ENCODE measurements at regions not wholly inside any gene's neighbourhood (a gene's known extent, or its start where the extent isn't known, plus 50 kb on each side); places are given as distances from the start of the nearest gene placed in this dataset.

DNA sequence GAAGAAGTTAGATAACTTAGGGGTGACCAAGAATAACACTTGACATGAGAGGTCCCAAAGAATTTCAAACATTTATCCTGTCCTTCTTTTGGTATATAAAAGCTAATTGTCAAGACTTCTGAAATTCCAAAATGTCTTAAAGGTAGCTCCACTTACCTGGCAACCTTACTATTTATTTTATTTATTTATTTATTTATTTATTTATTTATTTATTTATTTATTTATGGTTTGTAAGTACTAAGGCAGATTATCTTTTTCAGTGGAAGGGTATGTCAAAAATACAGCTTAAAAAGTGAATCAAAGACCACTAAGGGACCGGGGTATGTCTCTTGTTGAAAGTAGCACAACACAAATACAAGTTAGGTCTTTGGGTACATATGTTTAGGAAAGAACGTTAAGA lies 620.8 kb upstream of the B3GALT2 start:
- Histone ChIP-seq H3K27me3 (ENCODE audit: control insufficient read depth, insufficient read depth, low read length) (no peaks in the 10 kb centered on the region), H3K4me3 (ENCODE audit: low read length in 3 of 3) (no peak overlapping the region), H3K9me3 (ENCODE audit: control insufficient read depth in 2 of 3, insufficient read depth in 1 of 3, low read length in 3 of 3) (no peaks in the 10 kb centered on the region), H3K4me1 (ENCODE audit: control insufficient read depth in 2 of 3, insufficient read depth in 2 of 3, low read depth in 1 of 3, low read length in 3 of 3) (no peaks in the 10 kb centered on the region), H3K9ac (ENCODE audit: low read length in 3 of 3) (no peak overlapping the region), H3K27ac (ENCODE audit: low read depth in 2 of 2, low read length in 2 of 2) (no peak overlapping the region), H3K36me3 (ENCODE audit: control insufficient read depth in 2 of 3, insufficient read depth in 3 of 3, low read length in 3 of 3) (no peaks in the 10 kb centered on the region)
- DNase-seq (no peak), FAIRE-seq (no peak)
- intact Hi-C loops (cut with DNase I): no loop called here
- TF ChIP-seq, protein P1, sequence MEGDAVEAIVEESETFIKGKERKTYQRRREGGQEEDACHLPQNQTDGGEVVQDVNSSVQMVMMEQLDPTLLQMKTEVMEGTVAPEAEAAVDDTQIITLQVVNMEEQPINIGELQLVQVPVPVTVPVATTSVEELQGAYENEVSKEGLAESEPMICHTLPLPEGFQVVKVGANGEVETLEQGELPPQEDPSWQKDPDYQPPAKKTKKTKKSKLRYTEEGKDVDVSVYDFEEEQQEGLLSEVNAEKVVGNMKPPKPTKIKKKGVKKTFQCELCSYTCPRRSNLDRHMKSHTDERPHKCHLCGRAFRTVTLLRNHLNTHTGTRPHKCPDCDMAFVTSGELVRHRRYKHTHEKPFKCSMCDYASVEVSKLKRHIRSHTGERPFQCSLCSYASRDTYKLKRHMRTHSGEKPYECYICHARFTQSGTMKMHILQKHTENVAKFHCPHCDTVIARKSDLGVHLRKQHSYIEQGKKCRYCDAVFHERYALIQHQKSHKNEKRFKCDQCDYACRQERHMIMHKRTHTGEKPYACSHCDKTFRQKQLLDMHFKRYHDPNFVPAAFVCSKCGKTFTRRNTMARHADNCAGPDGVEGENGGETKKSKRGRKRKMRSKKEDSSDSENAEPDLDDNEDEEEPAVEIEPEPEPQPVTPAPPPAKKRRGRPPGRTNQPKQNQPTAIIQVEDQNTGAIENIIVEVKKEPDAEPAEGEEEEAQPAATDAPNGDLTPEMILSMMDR (IDR thresholded peaks at IDR 0.05; ENCODE audit: borderline replicate concordance, extremely low read depth, insufficient read depth): no peak

DNA sequence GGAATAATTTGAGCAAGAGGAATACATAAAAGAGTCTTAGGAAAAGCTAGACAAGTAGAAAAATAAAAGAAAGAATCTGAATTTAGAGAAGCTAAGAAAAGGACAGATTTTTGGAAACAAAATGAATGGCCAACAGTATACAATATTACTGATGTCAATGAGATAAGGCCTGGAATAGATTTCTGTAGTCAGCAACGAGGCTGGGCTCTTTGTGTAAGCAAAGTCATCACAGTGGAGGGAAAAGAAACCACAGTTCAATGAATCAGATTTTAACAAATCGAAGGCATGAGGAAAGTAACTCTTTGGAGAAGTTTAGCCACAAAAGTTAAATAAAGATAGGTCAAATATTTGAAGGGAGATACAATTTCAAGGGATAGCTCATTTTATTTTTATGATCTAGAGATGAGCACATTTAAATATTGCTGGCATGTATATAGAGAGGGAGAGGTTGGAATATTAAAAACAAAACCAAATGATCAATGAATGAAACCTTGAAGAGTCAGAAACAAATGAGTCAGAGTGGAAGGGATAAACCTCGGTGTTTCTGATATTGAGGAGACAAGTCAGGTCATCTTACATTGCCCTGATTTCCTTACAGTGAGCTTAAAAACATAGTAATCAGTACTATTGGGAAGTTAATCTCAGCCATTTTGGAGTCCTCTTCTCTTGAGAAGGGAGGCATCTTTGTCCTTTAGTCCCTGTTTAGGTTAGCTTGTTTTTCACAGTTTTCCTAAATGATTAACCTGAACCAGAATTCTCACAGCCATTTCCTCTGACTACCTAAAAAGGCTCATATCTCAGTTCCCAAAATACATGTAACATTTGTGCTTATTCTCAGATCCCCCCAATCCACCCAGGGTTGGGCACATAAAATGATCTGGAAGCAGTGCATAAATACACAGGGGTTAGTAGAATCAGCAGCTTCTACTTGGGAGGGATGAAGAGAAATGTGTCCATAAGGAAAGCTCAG lies 620.0 kb upstream of the B3GALT2 start:
- TF ChIP-seq, protein P1 (IDR thresholded peaks at IDR 0.05; ENCODE audit: borderline replicate concordance, extremely low read depth, insufficient read depth): no peak
- Histone ChIP-seq H3K27ac (ENCODE audit: low read depth in 2 of 2, low read length in 2 of 2) (no peak overlapping the region), H3K9me3 (ENCODE audit: control insufficient read depth in 2 of 3, insufficient read depth in 1 of 3, low read length in 3 of 3) (no peaks in the 10 kb centered on the region), H3K36me3 (ENCODE audit: control insufficient read depth in 2 of 3, insufficient read depth in 3 of 3, low read length in 3 of 3) (no peaks in the 10 kb centered on the region), H3K9ac (ENCODE audit: low read length in 3 of 3) (no peak overlapping the region), H3K27me3 (ENCODE audit: control insufficient read depth, insufficient read depth, low read length) (no peaks in the 10 kb centered on the region), H3K4me3 (ENCODE audit: low read length in 3 of 3) (no peak overlapping the region), H3K4me1 (ENCODE audit: control insufficient read depth in 2 of 3, insufficient read depth in 2 of 3, low read depth in 1 of 3, low read length in 3 of 3) (no peaks in the 10 kb centered on the region)
- no peak for FAIRE-seq
- intact Hi-C loops (cut with DNase I): no loop called here
- no peak for DNase-seq

DNA sequence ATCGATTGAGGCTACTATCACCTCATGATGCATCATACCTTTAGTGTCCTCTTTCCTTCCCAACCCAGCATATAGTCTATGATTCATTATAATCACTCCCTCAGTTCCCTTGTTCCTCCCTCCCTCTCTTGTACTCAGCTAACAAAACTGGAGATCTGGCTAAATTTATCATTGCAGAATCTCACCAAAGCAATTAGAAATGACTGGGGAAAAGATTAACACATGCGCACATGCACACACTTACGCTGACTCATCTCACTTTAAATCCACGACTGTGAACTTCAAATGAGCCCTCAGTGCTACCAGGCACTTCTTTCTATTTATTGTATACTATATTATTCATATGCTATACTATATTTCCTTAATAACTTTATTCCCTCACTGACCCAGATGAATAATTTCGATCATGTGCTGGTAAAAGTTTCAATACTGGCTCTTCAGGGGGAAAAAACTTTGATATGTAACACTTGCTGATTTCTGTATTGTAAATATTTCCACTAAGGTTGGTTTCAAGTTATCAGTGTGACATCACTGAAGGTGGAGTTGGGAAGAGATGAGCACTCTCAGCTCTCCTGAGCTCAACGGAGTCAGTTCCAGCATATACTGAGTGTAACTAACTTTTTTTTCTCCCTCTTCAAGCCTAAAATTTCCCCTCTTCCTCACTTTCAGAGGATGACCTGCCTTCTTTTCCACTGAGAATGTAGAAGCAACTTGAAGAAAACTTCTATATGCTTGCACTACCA lies 613.7 kb upstream of the B3GALT2 start:
- DNase-seq (no peak), FAIRE-seq (no peak)
- Histone ChIP-seq H3K36me3 (ENCODE audit: control insufficient read depth in 2 of 3, insufficient read depth in 3 of 3, low read length in 3 of 3) (no peaks in the 10 kb centered on the region), H3K9ac (ENCODE audit: low read length in 3 of 3) (no peak overlapping the region), H3K4me1 (ENCODE audit: control insufficient read depth in 2 of 3, insufficient read depth in 2 of 3, low read depth in 1 of 3, low read length in 3 of 3) (no peaks in the 10 kb centered on the region), H3K27me3 (ENCODE audit: control insufficient read depth, insufficient read depth, low read length) (no peaks in the 10 kb centered on the region), H3K27ac (ENCODE audit: low read depth in 2 of 2, low read length in 2 of 2) (no peak overlapping the region), H3K9me3 (ENCODE audit: control insufficient read depth in 2 of 3, insufficient read depth in 1 of 3, low read length in 3 of 3) (no peaks in the 10 kb centered on the region), H3K4me3 (ENCODE audit: low read length in 3 of 3) (no peak overlapping the region)
- intact Hi-C loops (cut with DNase I): no loop called here
- TF ChIP-seq, protein P1 (IDR thresholded peaks at IDR 0.05; ENCODE audit: borderline replicate concordance, extremely low read depth, insufficient read depth): no peak

Measured in kidney (tissue), 13 donors.